Ovary (tissue), 7 donors: ENCODE measurements at regions not wholly inside any gene's neighbourhood (a gene's known extent, or its start where the extent isn't known, plus 50 kb on each side); places are given as distances from the start of the nearest gene placed in this dataset.

Source experiments
- DNase-seq, 5 donors: peaks; one replicate each; pipeline ENCODE4 v3.0.0-alpha.2; 2019 to 2020
- H3K27ac ChIP-seq, 2 donors: fragments of 200-600 bp; one replicate each; pipeline versions ENCODE4 v1.5.1 to v1.8.0; 2019 to 2022
- H3K27me3 ChIP-seq: fragments of 200-600 bp; one replicate; pipeline ENCODE4 v1.8.0; 2022
- H3K36me3 ChIP-seq: fragments of 200-600 bp; sonication (generic); one replicate; pipeline ENCODE4 v1.5.1; 2019
- H3K4me1 ChIP-seq: one replicate; pipeline ENCODE4 v1.8.1; 2013; ENCODE audit warnings: mild to moderate bottlenecking, moderate library complexity; ENCODE audit not compliant: insufficient read depth
- H3K4me3 ChIP-seq: fragments of 200-600 bp; sonication (generic); one replicate; pipeline ENCODE4 v1.5.1; 2017
- H3K9me3 ChIP-seq, 2 donors: fragments of 200-600 bp in 1 of 2; sonication (generic) in 1 of 2; one replicate each; pipeline versions ENCODE4 v1.5.1 to v1.8.1; 2013 to 2019; ENCODE audit warnings: mild to moderate bottlenecking in 1 of 2, moderate library complexity in 1 of 2
- EP300 ChIP-seq: sonication (generic); formaldehyde crosslinking; IDR thresholded peaks from one replicate; pipeline ENCODE4 v1.6.1; 2017; ENCODE audit warnings: antibody characterized with exemption
- POLR2A ChIP-seq: fragments of 450-650 bp; IDR thresholded peaks from one replicate; pipeline ENCODE4 v1.6.1; 2017; ENCODE audit warnings: antibody characterized with exemption, mild to moderate bottlenecking, moderate library complexity
- WGBS, 3 donors: extraction: QIAGEN DNeasy Blood & Tissue Kit in 1 of 3; methylation state at CpG; one replicate each; pipeline versions ENCODE4 v1.1.5 to v1.1.7; 2013 to 2017; 5-methylcytosine and 5-hydroxymethylcytosine counted together
- intact Hi-C, 4 donors: fragments of 100-400 bp; cut with DNase I; formaldehyde crosslinking; loops; one replicate each; pipeline versions ENCODE4 v1.11.0 to v1.15.1; 2022 to 2023
- TF ChIP-seq, protein P1 (sequence below), 3 donors: fragments of 450-650 bp in 2 of 3; fragments of 200-600 bp in 1 of 3; IDR thresholded peaks; one replicate each; pipeline versions ENCODE4 v1.5.1 to v1.8.0; 2016 to 2022; ENCODE audit warnings: antibody characterized with exemption in 3 of 3, mild to moderate bottlenecking in 1 of 3
- donor health status: DM: no; HTN: no; CAD: no; lungs with moderate emphysema.
- donor health status: DM: no; HTN: no; CAD: no.
- donor health status: Bipolar disorder and iron deficiency.
- donor health status: DM: no; HTN: no; CAD: no.
- donor health status: DM: yes; HTN: yes; CAD: no.

DNA sequence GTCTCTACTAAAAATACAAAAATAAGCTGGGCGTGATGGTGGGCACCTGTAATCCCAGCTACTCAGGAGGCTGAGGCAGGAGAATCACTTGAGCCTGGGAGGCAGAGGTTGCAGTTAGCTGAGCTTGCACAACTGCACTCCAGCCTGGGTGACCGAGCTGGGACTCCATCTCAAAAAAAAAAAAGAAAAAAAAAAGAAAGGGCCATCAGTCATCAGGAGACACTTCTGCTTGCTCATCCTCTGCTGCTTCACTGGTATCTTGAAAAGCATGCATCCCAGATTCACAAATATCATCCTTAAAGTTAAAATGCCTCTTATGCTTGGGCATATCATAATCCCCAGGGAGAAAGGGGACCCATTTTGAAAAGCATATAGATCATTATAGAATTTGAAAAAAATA, 176.6 kb upstream of the NR2F2 start:
- Histone ChIP-seq H3K4me3 (no peak overlapping the region), H3K36me3 (no peaks in the 10 kb centered on the region), H3K9me3 (no peaks in the 10 kb centered on the region), H3K27me3 (no peaks in the 10 kb centered on the region), H3K4me1 (peaks cover 7% of the 10 kb centered on the region), H3K27ac (no peak overlapping the region)
- WGBS, 3 donors, result 94 to 98% (median 94%) methylated on average over 2 of the region's 2 CpGs
- no peak for DNase-seq
- TF ChIP-seq, protein P1, sequence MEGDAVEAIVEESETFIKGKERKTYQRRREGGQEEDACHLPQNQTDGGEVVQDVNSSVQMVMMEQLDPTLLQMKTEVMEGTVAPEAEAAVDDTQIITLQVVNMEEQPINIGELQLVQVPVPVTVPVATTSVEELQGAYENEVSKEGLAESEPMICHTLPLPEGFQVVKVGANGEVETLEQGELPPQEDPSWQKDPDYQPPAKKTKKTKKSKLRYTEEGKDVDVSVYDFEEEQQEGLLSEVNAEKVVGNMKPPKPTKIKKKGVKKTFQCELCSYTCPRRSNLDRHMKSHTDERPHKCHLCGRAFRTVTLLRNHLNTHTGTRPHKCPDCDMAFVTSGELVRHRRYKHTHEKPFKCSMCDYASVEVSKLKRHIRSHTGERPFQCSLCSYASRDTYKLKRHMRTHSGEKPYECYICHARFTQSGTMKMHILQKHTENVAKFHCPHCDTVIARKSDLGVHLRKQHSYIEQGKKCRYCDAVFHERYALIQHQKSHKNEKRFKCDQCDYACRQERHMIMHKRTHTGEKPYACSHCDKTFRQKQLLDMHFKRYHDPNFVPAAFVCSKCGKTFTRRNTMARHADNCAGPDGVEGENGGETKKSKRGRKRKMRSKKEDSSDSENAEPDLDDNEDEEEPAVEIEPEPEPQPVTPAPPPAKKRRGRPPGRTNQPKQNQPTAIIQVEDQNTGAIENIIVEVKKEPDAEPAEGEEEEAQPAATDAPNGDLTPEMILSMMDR (IDR thresholded peaks at IDR 0.05), result no peak
- TF ChIP-seq POLR2A (no peak), EP300 (no peak)
- intact Hi-C loops, result loop anchor here in 2 of 4 donors (2.0 to 10.0 kb wide), 2 partner anchors 77 to 171 kb away; no protein-coding TSS in a partner anchor

DNA sequence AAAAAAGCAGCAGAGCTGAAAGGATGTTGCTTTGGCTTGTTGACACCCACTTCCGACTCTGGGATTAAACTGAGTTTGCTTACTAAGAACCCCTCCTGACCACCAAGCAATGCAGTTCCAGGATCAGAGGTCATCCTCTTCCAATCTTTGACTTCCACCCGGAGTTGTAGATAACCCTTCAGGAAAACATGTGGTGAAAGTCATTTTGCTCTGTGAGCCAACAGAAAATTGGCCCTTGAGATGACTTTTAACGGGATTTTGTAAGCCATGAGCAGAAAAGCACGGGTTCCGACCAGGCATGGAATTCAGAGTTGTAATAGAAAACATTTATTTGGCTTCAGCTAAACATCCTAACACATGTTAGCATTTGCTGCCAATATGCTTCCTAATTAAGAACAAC, 171.6 kb upstream of the NR2F2 start:
- Histone ChIP-seq H3K4me3 (no peak overlapping the region), H3K4me1 (peaks cover 12% of the 10 kb centered on the region), H3K27ac (peak overlapping the region in 1 of 2 donors; percentile 59), H3K36me3 (no peaks in the 10 kb centered on the region), H3K27me3 (no peaks in the 10 kb centered on the region), H3K9me3 (no peaks in the 10 kb centered on the region)
- TF ChIP-seq POLR2A (no peak), EP300 (no peak)
- TF ChIP-seq, protein P1 (IDR thresholded peaks at IDR 0.05), result no peak
- intact Hi-C loops, result loop anchor here in 1 of 4 donors (10.0 kb wide), 1 partner anchor 166 kb away; no protein-coding TSS in a partner anchor
- peak in 3 of 5 donors; percentile 40 to 56 (median 46) for DNase-seq
- 1 to 3% (median 3%) methylated on average over 5 of the region's 5 CpGs for WGBS, 3 donors

DNA sequence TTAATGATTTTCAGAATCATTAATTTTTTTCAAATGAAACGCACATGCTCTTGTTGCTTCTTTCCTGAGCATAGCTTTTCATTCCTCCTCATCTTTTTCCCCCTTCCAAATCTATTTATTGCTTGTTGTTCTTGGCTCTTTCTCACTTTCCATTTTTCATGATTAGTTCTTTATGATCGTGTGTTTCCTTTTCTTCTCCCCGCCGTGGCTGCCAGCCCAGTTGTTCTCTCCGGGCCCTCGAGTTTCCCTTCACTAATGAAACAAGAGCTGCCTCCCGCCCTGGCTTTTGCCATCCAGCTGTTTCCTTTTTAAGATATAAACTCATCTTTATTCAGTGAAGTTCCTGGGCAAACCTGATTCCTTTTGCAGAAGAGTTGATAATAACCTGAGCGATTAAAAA, 170.2 kb upstream of the NR2F2 start:
- Histone ChIP-seq H3K36me3 (no peaks in the 10 kb centered on the region), H3K4me1 (peaks cover 12% of the 10 kb centered on the region), H3K9me3 (no peaks in the 10 kb centered on the region), H3K27me3 (no peaks in the 10 kb centered on the region), H3K4me3 (no peak overlapping the region), H3K27ac (peak overlapping the region; percentile 3 to 64)
- WGBS, 3 donors, result 1 to 3% (median 1%) methylated on average over 8 of the region's 8 CpGs
- intact Hi-C loops, result loop anchor here in 2 of 4 donors (5.0 to 10.0 kb wide), 2 partner anchors 162 to 165 kb away; no protein-coding TSS in a partner anchor
- peak; percentile 64 to 82 (median 74) for DNase-seq
- TF ChIP-seq, protein P1 (IDR thresholded peaks at IDR 0.05), result no peak
- TF ChIP-seq EP300, result no peak
- no peak for TF ChIP-seq POLR2A

DNA sequence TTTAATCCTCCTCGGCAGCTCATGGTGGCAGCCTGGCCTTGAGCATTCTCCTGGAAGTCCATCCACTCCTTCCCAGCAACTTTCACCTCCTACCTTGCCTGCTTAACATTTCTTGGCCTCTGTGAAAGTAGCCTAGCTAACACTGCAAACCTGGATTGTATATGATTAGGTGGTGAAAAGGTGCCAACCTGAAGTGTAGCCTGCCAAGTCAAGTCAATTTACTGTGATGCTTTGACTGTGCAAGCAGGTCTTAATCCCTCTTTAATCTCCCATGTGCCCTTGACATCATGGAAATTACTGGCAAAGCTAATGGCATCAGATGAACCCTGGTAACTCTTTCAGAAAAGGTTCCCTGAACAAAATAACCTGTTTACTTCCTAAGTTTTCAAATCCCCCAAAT, 169.7 kb upstream of the NR2F2 start:
- Histone ChIP-seq H3K36me3 (no peaks in the 10 kb centered on the region), H3K27ac (peak overlapping the region; percentile 3 to 64), H3K9me3 (no peaks in the 10 kb centered on the region), H3K27me3 (no peaks in the 10 kb centered on the region), H3K4me3 (no peak overlapping the region), H3K4me1 (peaks cover 12% of the 10 kb centered on the region)
- TF ChIP-seq, protein P1 (IDR thresholded peaks at IDR 0.05), result no peak
- TF ChIP-seq EP300 (no peak), POLR2A (no peak)
- DNase-seq, result no peak
- intact Hi-C loops, result loop anchor here in 2 of 4 donors (5.0 to 10.0 kb wide), 2 partner anchors 162 to 164 kb away; no protein-coding TSS in a partner anchor
- 2% methylated on average over 1 of the region's 1 CpG for WGBS, 3 donors
